HG02884 (cell line): ENCODE measurements at regions not wholly inside any gene's neighbourhood (a gene's known extent, or its start where the extent isn't known, plus 50 kb on each side); places are given as distances from the start of the nearest gene placed in this dataset.
"Not testable (repeated sequence)": the region's sequence is repeated elsewhere in the genome, so short reads cannot be mapped to it uniquely, and the experiment has no call there.

Experiments
- ATAC-seq: cut with Tn5 transposase; IDR thresholded peaks from one replicate; pipeline ENCODE4 v1.9.1; 2021; ENCODE audit warnings: mild to moderate bottlenecking, moderate library complexity; ENCODE audit not compliant: unreplicated experiment

DNA sequence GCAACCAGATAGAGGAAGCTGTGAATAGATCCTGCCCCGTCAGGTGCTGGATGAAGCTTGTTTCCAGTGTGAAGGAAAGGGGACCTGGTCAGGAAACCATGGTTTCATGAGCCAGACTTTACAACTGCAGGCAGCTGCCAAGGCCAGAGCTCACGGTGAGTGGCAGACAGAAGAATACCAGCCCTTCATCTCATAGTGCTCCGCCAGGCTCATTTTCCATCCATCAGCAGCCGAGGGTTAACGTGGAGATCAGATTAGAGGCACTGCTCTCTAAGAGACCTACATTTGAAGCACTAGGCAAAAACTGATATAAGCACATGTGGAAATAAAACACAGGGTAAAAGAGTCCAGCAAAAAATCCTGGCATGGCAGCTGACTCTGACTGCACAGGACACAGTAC is 172.4 kb downstream of the CD24 start:
- no peak for ATAC-seq

DNA sequence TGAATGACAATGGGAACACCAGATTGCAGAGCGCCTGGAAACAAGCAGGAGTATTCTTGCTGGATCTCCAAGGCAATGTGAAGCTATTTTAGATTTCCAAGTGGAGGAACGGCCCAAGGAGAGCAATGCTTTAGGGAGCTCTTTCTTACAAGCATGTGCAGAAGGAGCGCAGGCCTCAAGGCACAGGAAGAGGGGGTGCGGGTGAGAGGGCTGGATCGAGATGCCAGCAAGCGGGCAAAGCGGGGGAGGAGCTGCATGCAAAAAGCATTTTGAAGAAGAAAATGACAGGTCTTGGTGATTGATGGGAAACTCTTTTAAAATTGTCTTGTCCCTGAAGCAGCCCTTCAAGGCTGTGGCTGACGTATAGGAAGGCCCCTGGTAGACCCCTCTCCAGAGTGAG is 171.9 kb downstream of the QRSL1 start:
- ATAC-seq: no peak

DNA sequence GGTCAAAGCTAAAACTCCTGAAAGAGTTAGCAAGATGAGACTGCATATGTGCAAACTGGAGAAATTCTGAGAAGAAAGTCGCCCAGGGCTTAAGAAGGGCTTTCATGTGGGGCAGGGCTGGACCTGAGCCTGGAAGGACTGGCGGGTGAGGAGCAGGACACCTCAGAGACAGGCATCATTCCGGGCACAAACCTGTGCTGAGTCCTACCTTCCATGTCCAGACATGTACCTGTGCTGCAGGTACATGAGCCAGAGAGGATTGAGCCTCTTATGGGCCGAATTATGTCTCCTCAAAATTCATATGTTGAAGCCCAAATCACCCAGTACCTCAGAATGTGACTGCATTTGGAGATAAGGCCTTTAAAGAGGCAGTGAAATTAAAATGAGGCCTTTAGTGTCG is 171.0 kb downstream of the QRSL1 start:
- ATAC-seq: no peak

DNA sequence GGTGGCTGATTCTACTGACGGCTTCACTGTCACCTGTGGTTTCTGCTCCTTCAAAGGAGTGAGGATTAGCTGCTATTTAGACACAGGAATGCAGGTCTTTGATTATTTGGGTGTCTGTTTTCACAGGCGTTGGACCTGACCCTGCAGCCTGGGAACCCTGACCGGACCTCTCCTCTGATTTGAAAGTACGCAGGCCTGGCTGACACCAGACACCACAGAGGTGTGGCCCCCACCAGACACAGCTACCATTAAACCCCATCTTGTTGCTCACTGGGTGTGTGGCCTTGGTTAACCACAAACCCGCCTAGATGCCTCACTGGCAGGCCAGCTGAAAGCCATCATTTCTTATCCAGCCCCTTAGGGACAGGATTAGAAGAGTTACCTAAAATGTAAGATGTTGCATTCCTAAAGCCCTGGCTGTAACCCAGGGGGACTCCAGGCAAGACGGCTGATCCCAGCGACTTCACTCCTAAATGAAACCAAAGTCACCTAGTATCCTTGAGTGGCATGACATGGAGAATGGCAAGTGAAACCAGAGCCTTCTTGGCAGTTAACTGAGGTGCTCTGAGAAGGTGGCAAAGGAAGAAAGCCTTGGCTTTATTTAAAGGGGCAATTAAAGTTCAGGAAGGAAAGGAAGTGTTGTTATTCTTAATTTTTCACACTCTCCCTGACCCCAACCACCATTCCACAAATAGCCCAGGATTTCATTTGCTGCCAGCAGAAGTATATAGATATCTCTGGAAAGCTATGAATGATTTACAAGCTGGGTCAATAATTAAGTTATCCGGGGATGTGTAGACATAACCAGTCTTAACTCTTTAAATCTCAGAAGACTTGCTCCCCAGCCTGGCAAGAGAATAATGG is 169.9 kb downstream of the QRSL1 start:
- ATAC-seq: no peak

DNA sequence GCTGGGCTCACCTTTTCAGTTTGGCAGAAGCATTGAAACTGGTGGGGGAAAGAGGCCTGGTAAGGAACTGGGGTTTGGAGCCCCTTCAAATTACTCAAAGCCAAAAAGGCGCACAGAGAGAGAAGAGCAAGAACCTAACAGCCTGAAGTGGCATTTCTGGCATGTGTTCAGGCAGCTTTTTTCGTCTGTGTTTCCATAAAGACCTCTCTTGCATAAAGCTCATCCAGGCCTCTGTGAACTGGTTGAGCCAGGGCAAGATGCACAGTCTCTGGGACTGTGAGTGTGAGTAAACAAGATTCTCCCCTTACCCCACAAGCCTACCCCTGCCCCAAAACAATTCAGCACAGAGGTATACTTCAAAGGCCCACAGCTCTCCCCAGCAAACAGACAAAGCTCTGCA is 167.8 kb downstream of the QRSL1 start:
- no peak for ATAC-seq

DNA sequence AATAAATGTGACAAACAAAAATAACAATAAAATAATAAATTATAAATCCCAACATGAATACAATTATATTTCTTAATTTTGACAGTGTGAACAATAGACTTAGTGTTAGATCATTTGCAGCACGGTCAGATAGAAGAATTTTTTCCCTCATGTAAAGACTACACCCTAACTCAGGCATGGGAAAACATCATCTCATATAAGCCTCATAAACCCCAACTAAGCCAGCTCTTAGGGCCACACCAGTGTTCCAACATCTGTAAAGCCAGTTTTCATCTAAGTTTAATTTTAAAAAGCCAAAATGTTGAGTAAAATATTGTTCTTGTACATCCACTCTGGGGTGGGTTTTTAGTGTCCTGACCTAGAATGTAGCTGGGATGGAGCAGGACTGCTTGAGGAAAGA is 167.4 kb downstream of the QRSL1 start:
- ATAC-seq: no peak

DNA sequence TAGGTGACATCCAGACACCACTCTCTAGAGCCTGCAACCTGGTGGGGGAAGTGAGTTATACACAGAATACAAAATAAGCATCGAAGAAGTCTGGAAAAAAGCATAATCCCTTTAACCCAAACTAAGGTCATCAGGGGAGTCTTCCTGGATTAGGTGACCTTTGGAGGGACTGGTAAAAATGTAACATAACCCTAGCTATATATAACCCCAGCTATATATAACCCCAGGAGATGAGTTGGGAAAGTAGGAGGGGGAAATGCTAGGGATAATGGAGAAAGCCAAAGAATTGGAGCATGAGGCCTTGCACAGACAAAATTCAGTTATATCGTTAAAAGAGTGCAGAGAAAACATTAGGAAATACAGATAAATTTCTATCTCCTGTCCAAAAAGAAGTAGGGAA is 164.8 kb downstream of the QRSL1 start:
- no peak for ATAC-seq

DNA sequence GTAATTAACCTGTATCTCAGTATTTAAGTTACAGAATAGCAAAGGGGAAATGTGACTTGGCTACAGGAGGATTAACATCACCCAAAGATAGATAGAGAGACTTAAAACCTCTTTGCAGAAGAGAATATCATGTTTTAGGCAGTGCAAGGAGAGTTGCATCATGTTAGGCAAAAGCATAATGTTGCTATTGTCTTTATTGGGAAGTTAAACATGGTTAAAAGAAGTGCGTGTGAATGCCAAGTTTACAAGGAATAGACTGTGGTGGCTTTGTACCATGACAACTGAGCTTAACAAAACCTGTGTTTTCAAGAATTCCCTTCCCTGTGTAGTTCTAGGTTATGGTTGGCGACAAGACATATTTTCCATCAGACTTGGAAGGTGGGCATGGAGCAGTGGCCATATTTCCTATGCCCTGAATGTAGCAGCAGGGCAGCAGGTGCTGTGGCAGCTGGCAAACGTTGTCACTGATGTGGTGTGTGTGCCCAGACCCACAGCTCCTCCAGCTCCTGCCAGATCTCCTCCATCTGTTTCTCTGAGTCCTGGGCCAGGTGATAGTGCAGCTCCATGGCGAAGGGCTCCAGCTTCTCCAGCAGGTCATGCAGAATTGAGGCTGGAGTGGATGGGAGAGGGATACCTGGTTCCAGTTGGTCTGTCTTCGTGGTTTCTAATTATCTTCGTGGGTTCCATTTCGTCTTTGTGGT is 163.3 kb downstream of the QRSL1 start:
- ATAC-seq: no peak

DNA sequence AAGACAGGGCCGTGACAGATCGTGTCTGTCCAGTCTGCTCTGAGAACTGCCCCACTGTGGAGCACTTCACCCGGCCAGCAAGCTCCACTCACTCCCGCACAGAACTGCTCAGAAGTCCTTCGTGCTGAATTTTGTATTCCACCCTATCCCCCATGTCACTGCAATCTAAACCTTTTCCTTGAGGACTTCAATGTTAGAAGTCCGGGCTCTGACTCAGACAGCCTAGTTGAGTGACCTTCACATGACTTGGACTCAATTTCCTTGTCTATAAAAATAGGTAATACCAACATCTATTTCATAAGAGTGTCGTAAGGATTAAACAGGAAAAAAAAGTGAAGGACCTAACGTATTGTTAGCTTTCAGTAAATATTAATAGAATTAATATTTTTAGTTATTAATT is 161.6 kb downstream of the QRSL1 start:
- no peak for ATAC-seq

DNA sequence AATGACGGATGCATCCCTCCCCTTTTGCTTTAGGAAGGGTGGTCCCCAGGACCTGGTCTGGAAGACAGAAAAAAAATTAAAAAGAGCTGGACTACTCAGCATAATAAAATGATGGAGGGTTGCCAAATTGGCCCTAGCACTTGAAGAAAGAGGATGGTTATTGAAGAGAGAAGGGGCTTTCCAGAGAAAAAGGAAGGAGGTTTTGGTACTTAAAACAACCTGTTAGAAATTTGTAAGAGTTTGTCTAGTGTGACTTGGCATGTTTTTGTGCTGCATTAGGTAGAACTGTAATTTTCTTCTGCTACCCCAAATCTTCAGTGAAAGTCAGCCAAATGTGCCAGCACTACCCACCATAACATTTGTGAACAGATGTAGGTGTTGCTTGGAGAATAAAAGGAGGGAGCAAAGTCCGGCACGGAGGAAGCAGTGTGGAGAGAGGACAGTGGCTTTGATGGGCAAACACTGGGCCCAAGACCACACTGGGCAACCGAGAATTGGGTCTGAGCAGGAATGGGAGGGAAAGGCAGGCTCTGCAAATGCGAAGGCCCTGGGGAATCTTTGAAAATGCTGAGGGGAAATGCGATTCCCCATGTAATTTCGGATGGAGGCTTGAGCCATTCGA is 160.9 kb downstream of the QRSL1 start:
- ATAC-seq: no peak

DNA sequence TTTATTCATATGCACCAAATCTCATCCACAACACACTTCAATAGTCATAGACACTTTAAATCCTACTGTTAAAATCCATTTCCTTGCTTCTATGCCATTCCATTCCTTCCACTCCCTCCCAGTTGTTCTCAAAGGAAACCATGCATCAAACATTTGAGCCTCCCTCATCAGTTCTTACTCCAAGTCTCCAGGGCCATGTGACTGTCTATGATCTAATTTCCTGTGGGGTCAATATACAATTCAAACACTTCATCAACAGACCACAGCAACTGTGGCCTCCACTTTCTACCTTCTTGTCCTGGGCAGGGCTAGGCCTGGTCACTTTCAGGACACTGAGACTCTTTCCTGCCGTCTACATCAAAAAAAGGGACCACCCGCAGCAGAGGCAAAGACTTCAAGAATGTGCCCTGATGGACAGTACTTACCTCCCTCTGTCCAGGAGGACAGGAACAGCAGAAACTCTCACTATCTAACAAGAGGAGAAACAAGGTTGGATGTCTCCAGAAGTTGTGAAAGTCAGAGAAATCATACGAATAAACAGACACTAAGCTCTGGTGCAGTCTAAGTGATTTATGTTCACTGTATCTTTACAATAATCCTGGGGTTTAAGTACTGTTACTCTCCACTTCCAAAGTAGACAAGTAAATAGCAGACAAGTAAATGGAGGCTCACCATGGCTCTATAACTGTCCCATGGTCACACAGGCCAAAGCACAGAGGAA is 160.2 kb downstream of the QRSL1 start:
- ATAC-seq: no peak

DNA sequence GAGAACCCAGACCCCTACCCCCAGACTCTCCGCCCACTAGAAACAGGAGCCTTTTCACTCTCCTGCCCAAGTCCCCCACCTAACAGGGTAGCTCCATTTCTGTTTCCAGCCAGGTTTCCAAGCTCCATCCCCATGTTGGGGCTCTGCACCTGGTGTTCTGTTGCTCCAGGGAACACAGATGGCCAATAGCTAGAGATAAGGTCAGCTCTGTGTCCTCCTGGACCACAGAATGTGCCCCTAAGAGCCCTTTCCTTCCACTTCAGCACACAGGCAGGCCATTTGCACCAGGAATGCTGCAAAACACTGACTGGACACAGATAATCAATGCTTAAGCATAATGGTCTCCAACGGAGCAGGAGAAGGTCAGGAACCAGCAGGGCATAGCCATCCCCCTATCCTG is 159.4 kb downstream of the QRSL1 start:
- ATAC-seq: no peak

DNA sequence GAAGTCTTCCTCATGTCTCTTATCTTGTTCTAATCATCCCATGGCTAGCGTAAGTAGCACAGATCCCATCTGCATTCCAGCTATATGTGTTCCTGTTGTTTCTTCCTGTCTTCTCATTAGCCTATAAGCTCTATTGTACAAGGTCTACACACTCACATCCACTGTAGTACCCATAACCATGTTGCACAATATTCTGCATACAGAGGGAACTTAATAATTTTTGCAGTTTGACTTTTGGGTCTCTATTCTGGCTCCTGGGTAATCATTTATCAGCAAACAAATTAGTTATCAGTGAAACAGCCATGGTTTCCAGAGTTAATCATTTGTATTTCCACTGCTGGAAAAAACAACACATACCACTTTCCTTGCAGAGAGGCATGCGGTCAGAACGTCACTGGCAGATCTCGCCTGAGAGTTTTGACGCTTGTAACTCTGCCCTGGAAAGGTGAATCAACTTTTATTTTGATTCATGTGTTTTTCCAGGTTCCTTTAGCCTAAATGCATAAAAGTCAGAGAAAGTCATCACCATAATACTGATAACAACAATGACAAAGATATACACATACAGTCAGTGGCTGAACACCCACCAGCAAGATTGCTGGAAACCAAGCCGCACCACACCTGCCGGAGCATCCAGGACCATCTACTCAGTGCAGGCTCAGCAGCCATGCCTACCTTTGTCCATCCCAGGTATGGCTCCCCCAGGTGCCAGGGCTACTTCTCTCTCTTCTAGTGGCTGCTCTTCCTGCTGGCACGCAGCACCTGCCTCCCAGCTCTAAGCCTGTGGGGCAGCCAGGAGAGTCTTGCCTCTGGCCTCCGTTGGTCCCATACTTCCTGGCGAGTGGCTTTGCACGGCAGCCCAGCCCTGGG is 158.2 kb downstream of the QRSL1 start:
- ATAC-seq: no peak

DNA sequence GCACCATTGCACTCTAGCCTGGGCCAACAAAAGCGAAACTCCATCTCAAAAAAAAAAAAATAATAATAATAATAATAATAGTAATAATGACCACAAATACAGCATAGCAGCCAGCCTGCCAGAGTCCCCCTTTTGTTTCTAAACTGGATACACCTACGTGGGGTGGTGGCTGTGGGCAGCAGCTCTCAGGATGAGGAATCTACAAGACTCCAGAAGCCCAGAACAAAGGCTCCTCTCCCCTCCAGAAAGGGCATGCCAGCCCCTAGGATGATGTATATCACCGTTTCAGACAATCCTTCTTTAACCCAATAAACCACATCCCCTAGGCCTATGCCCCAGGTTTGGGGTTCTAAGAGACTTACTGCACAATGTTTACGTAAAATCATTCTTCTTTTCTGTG is 155.9 kb downstream of the QRSL1 start:
- no peak for ATAC-seq

DNA sequence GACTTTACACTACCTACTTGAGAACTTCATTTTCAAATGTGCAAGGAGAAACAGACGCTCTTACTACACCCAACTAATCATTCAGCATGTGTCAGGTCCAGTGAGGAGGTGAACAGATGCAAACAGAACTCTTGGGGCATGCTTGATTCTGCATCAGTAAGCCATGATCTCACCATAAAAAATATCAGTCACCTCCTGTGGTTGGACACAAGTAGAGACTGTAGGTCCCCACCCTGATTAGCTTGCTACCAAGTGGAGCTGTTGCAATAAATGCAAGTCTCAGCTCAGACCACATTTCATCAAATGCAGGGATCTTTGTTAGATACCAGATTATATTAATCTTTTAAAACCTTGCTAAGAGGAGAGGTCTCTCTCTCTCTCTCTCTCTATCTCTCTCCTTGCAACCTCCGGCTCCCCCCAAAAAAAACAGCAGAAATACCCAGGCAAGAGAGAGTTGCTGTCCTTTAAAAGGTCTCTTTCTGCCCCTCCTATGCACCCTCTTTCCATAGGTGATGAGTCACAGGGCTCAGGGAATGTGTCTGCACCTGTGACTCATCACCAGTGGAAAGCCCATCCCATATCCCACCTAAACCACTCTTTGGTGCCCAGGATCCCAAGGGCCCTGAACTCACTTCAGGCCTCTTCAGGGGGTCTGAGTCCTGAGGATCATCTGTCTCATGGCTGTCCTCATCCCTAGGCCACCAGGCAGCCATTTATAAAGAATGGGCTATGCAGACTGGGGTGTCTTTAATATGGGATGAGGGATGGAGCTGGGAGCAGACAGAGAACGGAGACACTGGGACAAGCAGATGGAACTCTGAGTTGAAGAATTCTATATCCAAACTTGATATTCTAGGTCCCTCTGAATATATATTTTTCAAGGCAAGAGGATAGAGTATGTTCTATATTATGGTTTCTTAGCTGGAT is 154.5 kb downstream of the QRSL1 start:
- ATAC-seq: no peak

DNA sequence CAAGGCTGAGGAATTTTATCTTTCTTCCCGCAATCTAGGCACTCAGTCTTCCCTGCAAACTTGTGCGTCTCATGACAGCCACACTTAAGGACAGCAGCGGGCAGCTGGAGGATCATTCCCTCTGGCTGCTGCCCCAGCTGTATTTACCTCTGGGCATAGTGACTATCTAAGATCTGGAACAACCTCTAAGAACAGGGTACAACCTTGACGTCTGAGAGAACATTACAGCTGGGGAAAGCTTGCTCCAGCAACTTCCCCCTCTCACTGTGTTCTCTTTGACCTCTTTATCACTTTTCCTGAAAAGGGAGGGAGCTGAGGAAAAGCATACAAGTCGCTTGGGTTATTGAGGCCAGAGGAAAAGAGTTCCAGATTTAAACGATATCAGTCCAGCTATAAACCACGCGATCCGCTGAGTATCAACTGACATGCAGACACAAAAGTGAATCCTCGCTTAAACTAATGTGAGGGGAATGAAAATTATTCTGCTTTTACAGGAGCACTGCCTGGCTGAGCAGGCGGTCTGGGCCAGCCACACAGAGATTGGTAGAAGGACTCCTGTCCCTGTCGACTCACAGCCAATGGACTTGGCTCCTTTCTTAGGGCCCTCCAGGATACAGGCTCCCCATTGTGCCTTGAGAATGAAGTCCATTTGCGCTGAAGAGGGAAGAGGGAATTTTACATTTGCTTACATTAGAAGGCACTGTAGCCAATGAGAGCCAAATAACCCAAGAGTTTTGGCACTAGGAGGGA is 153.3 kb downstream of the QRSL1 start:
- ATAC-seq: no peak

DNA sequence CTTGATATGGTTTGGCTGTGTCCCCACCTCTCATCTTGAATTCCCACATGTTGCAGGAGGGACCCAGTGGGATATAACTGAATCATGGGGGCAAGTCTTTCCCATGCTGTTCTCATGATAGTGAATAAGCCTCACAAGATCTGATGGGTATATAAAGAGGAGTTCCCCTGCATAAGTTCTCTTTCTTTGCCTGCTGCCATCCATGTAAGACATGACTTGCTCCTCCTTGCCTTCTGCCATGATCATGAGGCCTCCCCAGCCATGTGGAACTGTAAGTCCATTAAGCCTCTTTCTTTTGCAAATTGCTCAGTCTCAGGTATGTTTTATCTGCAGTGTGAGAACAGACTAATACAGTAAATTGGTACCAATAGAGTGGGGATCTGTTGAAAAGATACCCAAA is 150.2 kb downstream of the QRSL1 start:
- not testable (repeated sequence) for ATAC-seq

DNA sequence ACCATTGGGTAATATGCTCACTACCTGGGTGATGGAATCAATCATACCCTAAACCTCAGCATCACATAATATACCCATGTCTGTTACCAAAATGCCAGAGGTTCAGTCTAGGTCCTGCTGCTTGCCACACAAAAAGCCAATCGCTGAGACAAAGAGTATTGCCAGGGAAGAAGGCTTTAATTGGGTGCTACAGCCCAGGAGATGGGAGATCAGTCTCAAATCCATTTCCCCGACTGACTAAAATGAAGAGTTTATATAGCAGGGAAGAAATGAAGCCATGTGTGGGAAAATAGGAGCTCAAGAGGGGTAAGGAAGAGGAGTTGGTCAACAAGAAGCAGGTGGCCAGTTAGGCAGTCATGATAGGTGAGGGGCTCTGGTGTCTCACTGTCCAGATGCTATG is 149.6 kb downstream of the QRSL1 start:
- ATAC-seq: no peak
